ENCODE measurements at regions not wholly inside any gene's neighbourhood (a gene's known extent, or its start where the extent isn't known, plus 50 kb on each side); places are given as distances from the start of the nearest gene placed in this dataset.

GRCh38 chr13:67377919-67378318 is 147.8 kb upstream of the PCDH9 start:
- FAIRE-seq = no peak
- TF ChIP-seq POU2F2 (IDR thresholded peaks at IDR 0.05; ENCODE audit: low read depth, low read length) = no peak
- no peak for TF ChIP-seq TAF1 (IDR thresholded peaks at IDR 0.05; ENCODE audit: low read depth, low read length)
- TF ChIP-seq POLR2AphosphoS5 (IDR thresholded peaks at IDR 0.05; ENCODE audit: low read depth, low read length) = no peak
- no peak for TF ChIP-seq SPI1 (IDR thresholded peaks at IDR 0.05; ENCODE audit: low read depth, low read length)
- TF ChIP-seq POLR2A (IDR thresholded peaks at IDR 0.05; ENCODE audit: low read depth, low read length) = no peak
- no peak for TF ChIP-seq PAX5 (IDR thresholded peaks at IDR 0.05; ENCODE audit: insufficient read depth, low read length, severe bottlenecking)
- DNase-seq (ENCODE audit: insufficient read length, low spot score) = no peak

GRCh38 chr13:67374391-67374790 is 144.3 kb upstream of the PCDH9 start:
- TF ChIP-seq POLR2AphosphoS5 (IDR thresholded peaks at IDR 0.05; ENCODE audit: low read depth, low read length) = no peak
- no peak for TF ChIP-seq PAX5 (IDR thresholded peaks at IDR 0.05; ENCODE audit: insufficient read depth, low read length, severe bottlenecking)
- no peak for TF ChIP-seq POLR2A (IDR thresholded peaks at IDR 0.05; ENCODE audit: low read depth, low read length)
- TF ChIP-seq SPI1 (IDR thresholded peaks at IDR 0.05; ENCODE audit: low read depth, low read length) = no peak
- TF ChIP-seq TAF1 (IDR thresholded peaks at IDR 0.05; ENCODE audit: low read depth, low read length) = no peak
- TF ChIP-seq POU2F2 (IDR thresholded peaks at IDR 0.05; ENCODE audit: low read depth, low read length) = no peak
- DNase-seq (ENCODE audit: insufficient read length, low spot score) (no peak), FAIRE-seq (no peak)

GRCh38 chr13:67372868-67373464 is 142.8 kb upstream of the PCDH9 start:
- no peak for DNase-seq (ENCODE audit: insufficient read length, low spot score)
- FAIRE-seq = no peak
- TF ChIP-seq PAX5 (IDR thresholded peaks at IDR 0.05; ENCODE audit: insufficient read depth, low read length, severe bottlenecking) (no peak), POLR2A (IDR thresholded peaks at IDR 0.05; ENCODE audit: low read depth, low read length) (no peak), TAF1 (IDR thresholded peaks at IDR 0.05; ENCODE audit: low read depth, low read length) (no peak), POU2F2 (IDR thresholded peaks at IDR 0.05; ENCODE audit: low read depth, low read length) (no peak), SPI1 (IDR thresholded peaks at IDR 0.05; ENCODE audit: low read depth, low read length) (no peak), POLR2AphosphoS5 (IDR thresholded peaks at IDR 0.05; ENCODE audit: low read depth, low read length) (no peak)

GRCh38 chr13:67369895-67370660 is 139.9 kb upstream of the PCDH9 start:
- no peak for FAIRE-seq
- no peak for DNase-seq (ENCODE audit: insufficient read length, low spot score)
- TF ChIP-seq POU2F2 (IDR thresholded peaks at IDR 0.05; ENCODE audit: low read depth, low read length) = no peak
- no peak for TF ChIP-seq SPI1 (IDR thresholded peaks at IDR 0.05; ENCODE audit: low read depth, low read length)
- no peak for TF ChIP-seq POLR2A (IDR thresholded peaks at IDR 0.05; ENCODE audit: low read depth, low read length)
- TF ChIP-seq POLR2AphosphoS5 (IDR thresholded peaks at IDR 0.05; ENCODE audit: low read depth, low read length) = no peak
- TF ChIP-seq TAF1 (IDR thresholded peaks at IDR 0.05; ENCODE audit: low read depth, low read length) = no peak
- no peak for TF ChIP-seq PAX5 (IDR thresholded peaks at IDR 0.05; ENCODE audit: insufficient read depth, low read length, severe bottlenecking)

- DNase-seq (ENCODE audit: insufficient read length, low spot score) (no peak), FAIRE-seq (no peak)
- no peak for TF ChIP-seq TAF1 (IDR thresholded peaks at IDR 0.05; ENCODE audit: low read depth, low read length)
Observed at GRCh38 chr13:67367399-67367798, 137.3 kb upstream of the PCDH9 start.

- FAIRE-seq (no peak), DNase-seq (ENCODE audit: insufficient read length, low spot score) (no peak)
- TF ChIP-seq SPI1 (IDR thresholded peaks at IDR 0.05; ENCODE audit: low read depth, low read length) (no peak), POU2F2 (IDR thresholded peaks at IDR 0.05; ENCODE audit: low read depth, low read length) (no peak), POLR2AphosphoS5 (IDR thresholded peaks at IDR 0.05; ENCODE audit: low read depth, low read length) (no peak), POLR2A (IDR thresholded peaks at IDR 0.05; ENCODE audit: low read depth, low read length) (no peak), PAX5 (IDR thresholded peaks at IDR 0.05; ENCODE audit: insufficient read depth, low read length, severe bottlenecking) (no peak), TAF1 (IDR thresholded peaks at IDR 0.05; ENCODE audit: low read depth, low read length) (no peak)
Observed at GRCh38 chr13:67366533-67366932, 136.4 kb upstream of the PCDH9 start.

GRCh38 chr13:67355812-67356476 is 125.8 kb upstream of the PCDH9 start:
- no peak for FAIRE-seq
- no peak for TF ChIP-seq POU2F2 (IDR thresholded peaks at IDR 0.05; ENCODE audit: low read depth, low read length)
- no peak for TF ChIP-seq SPI1 (IDR thresholded peaks at IDR 0.05; ENCODE audit: low read depth, low read length)
- TF ChIP-seq POLR2AphosphoS5 (IDR thresholded peaks at IDR 0.05; ENCODE audit: low read depth, low read length) = no peak
- no peak for TF ChIP-seq PAX5 (IDR thresholded peaks at IDR 0.05; ENCODE audit: insufficient read depth, low read length, severe bottlenecking)

GRCh38 chr13:67353941-67354340 is 123.8 kb upstream of the PCDH9 start:
- FAIRE-seq (no peak), DNase-seq (ENCODE audit: insufficient read length, low spot score) (no peak)
- TF ChIP-seq POLR2AphosphoS5 (IDR thresholded peaks at IDR 0.05; ENCODE audit: low read depth, low read length) (no peak), POLR2A (IDR thresholded peaks at IDR 0.05; ENCODE audit: low read depth, low read length) (no peak), TAF1 (IDR thresholded peaks at IDR 0.05; ENCODE audit: low read depth, low read length) (no peak), POU2F2 (IDR thresholded peaks at IDR 0.05; ENCODE audit: low read depth, low read length) (no peak), SPI1 (IDR thresholded peaks at IDR 0.05; ENCODE audit: low read depth, low read length) (no peak), PAX5 (IDR thresholded peaks at IDR 0.05; ENCODE audit: insufficient read depth, low read length, severe bottlenecking) (no peak)

More at GRCh38 chr13:67355812-67356476, 125.8 kb upstream of the PCDH9 start:
- no peak for DNase-seq (ENCODE audit: insufficient read length, low spot score)

GRCh38 chr13:67353031-67353430 is 122.9 kb upstream of the PCDH9 start:
- TF ChIP-seq POU2F2 (IDR thresholded peaks at IDR 0.05; ENCODE audit: low read depth, low read length) = no peak
- TF ChIP-seq POLR2AphosphoS5 (IDR thresholded peaks at IDR 0.05; ENCODE audit: low read depth, low read length) = no peak
- no peak for TF ChIP-seq SPI1 (IDR thresholded peaks at IDR 0.05; ENCODE audit: low read depth, low read length)
- TF ChIP-seq POLR2A (IDR thresholded peaks at IDR 0.05; ENCODE audit: low read depth, low read length) = no peak
- no peak for TF ChIP-seq PAX5 (IDR thresholded peaks at IDR 0.05; ENCODE audit: insufficient read depth, low read length, severe bottlenecking)
- TF ChIP-seq TAF1 (IDR thresholded peaks at IDR 0.05; ENCODE audit: low read depth, low read length) = no peak
- FAIRE-seq (no peak), DNase-seq (ENCODE audit: insufficient read length, low spot score) (no peak)
